ENCODE measurements at regions not wholly inside any gene's neighbourhood (a gene's known extent, or its start where the extent isn't known, plus 50 kb on each side); places are given as distances from the start of the nearest gene placed in this dataset.

GRCh38 chr5:58346041-58346440 lies 113.8 kb downstream of the PLK2 start:
- no peak overlapping the region for H3K4me3 ChIP-seq (ENCODE audit: control insufficient read depth in 2 of 3, extremely low read depth in 1 of 3, insufficient read depth in 2 of 3, low read depth in 1 of 3, low read length in 3 of 3)
- DNase-seq (ENCODE audit: low read depth, low spot score) (no peak), FAIRE-seq (no peak)
- no peak overlapping the region for H3K27ac ChIP-seq (ENCODE audit: control insufficient read depth, insufficient read depth, low read length)
- H3K4me2 ChIP-seq (ENCODE audit: control insufficient read depth, extremely low read depth, insufficient read depth, low read depth, low read length) = no peak overlapping the region
- no peak overlapping the region for H3K9ac ChIP-seq (ENCODE audit: control insufficient read depth, extremely low read depth, insufficient read depth, low read length)
- no peaks in the 10 kb centered on the region for H3K9me1 ChIP-seq (ENCODE audit: control insufficient read depth, extremely low read depth, insufficient read depth, low read length)
- no peak for TF ChIP-seq EZH2 (IDR thresholded peaks at IDR 0.05; ENCODE audit: low read length)
- TF ChIP-seq, protein P1, sequence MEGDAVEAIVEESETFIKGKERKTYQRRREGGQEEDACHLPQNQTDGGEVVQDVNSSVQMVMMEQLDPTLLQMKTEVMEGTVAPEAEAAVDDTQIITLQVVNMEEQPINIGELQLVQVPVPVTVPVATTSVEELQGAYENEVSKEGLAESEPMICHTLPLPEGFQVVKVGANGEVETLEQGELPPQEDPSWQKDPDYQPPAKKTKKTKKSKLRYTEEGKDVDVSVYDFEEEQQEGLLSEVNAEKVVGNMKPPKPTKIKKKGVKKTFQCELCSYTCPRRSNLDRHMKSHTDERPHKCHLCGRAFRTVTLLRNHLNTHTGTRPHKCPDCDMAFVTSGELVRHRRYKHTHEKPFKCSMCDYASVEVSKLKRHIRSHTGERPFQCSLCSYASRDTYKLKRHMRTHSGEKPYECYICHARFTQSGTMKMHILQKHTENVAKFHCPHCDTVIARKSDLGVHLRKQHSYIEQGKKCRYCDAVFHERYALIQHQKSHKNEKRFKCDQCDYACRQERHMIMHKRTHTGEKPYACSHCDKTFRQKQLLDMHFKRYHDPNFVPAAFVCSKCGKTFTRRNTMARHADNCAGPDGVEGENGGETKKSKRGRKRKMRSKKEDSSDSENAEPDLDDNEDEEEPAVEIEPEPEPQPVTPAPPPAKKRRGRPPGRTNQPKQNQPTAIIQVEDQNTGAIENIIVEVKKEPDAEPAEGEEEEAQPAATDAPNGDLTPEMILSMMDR (optimal IDR thresholded peaks at IDR 0.05 in 1 of 3, IDR thresholded peaks at IDR 0.05 in 1 of 3, conservative IDR thresholded peaks at IDR 0.05 in 1 of 3; ENCODE audit: extremely low read depth in 1 of 3, insufficient read depth in 2 of 3, low read length in 3 of 3) = no peak
- H3K4me1 ChIP-seq (ENCODE audit: control insufficient read depth, extremely low read depth, insufficient read depth, low read length) = peaks cover 6% of the 10 kb centered on the region
- no peak overlapping the region for H2AFZ ChIP-seq (ENCODE audit: control insufficient read depth, low read length)
- no peaks in the 10 kb centered on the region for H4K20me1 ChIP-seq (ENCODE audit: control insufficient read depth, extremely low read depth, insufficient read depth, low read length)
- dilution Hi-C loops (cut with MboI; ENCODE audit: extremely low pct_ligation_motif_present, low sequenced_read_pairs) = no loop called here
- no peaks in the 10 kb centered on the region for H3K79me2 ChIP-seq (ENCODE audit: control insufficient read depth, insufficient read depth, low read length)
- no peaks in the 10 kb centered on the region for H3K27me3 ChIP-seq (ENCODE audit: control insufficient read depth, extremely low read depth, insufficient read depth, low read length)
- H3K36me3 ChIP-seq (ENCODE audit: control insufficient read depth in 2 of 2, extremely low read depth in 1 of 2, insufficient read depth in 2 of 2, low read length in 2 of 2) = no peaks in the 10 kb centered on the region
- H3K9me3 ChIP-seq (ENCODE audit: control insufficient read depth, low read depth, low read length) = no peaks in the 10 kb centered on the region

DNA sequence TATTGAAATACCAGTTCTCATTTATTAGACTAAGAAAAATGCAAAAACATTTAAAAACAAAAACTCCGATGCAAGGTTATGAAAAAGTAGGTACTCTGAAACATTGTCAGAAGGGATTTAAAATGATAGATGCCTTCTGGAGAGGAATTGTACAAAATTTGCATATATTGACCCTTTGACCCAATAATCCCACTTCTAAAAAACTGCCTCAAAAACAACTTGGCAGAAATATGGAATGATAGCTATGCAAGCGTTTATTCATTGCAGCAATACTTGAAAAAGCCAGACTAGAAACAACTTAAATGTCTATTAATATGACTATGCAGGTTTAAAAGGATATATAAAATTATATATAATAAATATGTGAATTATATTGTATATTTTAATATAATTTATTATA lies 118.4 kb downstream of the PLK2 start:
- H4K20me1 ChIP-seq (ENCODE audit: control insufficient read depth, extremely low read depth, insufficient read depth, low read length) = no peaks in the 10 kb centered on the region
- H3K27ac ChIP-seq (ENCODE audit: control insufficient read depth, insufficient read depth, low read length) = no peak overlapping the region
- FAIRE-seq (no peak), DNase-seq (ENCODE audit: low read depth, low spot score) (no peak)
- TF ChIP-seq, protein P1 (optimal IDR thresholded peaks at IDR 0.05 in 1 of 3, IDR thresholded peaks at IDR 0.05 in 1 of 3, conservative IDR thresholded peaks at IDR 0.05 in 1 of 3; ENCODE audit: extremely low read depth in 1 of 3, insufficient read depth in 2 of 3, low read length in 3 of 3) = no peak
- no peak for TF ChIP-seq EZH2 (IDR thresholded peaks at IDR 0.05; ENCODE audit: low read length)
- no peak overlapping the region for H3K9ac ChIP-seq (ENCODE audit: control insufficient read depth, extremely low read depth, insufficient read depth, low read length)
- H3K4me2 ChIP-seq (ENCODE audit: control insufficient read depth, extremely low read depth, insufficient read depth, low read depth, low read length) = no peak overlapping the region
- no peaks in the 10 kb centered on the region for H3K36me3 ChIP-seq (ENCODE audit: control insufficient read depth in 2 of 2, extremely low read depth in 1 of 2, insufficient read depth in 2 of 2, low read length in 2 of 2)
- no peaks in the 10 kb centered on the region for H3K4me1 ChIP-seq (ENCODE audit: control insufficient read depth, extremely low read depth, insufficient read depth, low read length)
- no peaks in the 10 kb centered on the region for H3K79me2 ChIP-seq (ENCODE audit: control insufficient read depth, insufficient read depth, low read length)
- no peaks in the 10 kb centered on the region for H3K9me3 ChIP-seq (ENCODE audit: control insufficient read depth, low read depth, low read length)
- H3K27me3 ChIP-seq (ENCODE audit: control insufficient read depth, extremely low read depth, insufficient read depth, low read length) = no peaks in the 10 kb centered on the region
- H3K9me1 ChIP-seq (ENCODE audit: control insufficient read depth, extremely low read depth, insufficient read depth, low read length) = no peaks in the 10 kb centered on the region
- dilution Hi-C loops (cut with MboI; ENCODE audit: extremely low pct_ligation_motif_present, low sequenced_read_pairs) = no loop called here
- no peak overlapping the region for H2AFZ ChIP-seq (ENCODE audit: control insufficient read depth, low read length)
- no peak overlapping the region for H3K4me3 ChIP-seq (ENCODE audit: control insufficient read depth in 2 of 3, extremely low read depth in 1 of 3, insufficient read depth in 2 of 3, low read depth in 1 of 3, low read length in 3 of 3)
